HG03558 (cell line): ENCODE measurements at regions not wholly inside any gene's neighbourhood (a gene's known extent, or its start where the extent isn't known, plus 50 kb on each side); places are given as distances from the start of the nearest gene placed in this dataset.

ENCODE experiments used
- ATAC-seq: cut with Tn5 transposase; IDR thresholded peaks from one replicate; pipeline ENCODE4 v1.9.1; 2021; ENCODE audit warnings: moderate number of reproducible peaks; ENCODE audit not compliant: unreplicated experiment; ENCODE audit errors: extremely low read depth

- ATAC-seq, result no peak
Measured at GRCh38 chr10:117429643-117430265, 54.5 kb upstream of the PDZD8 start.

- ATAC-seq, result no peak
Measured at GRCh38 chr10:117427356-117427755, 52.1 kb upstream of the PDZD8 start.

DNA sequence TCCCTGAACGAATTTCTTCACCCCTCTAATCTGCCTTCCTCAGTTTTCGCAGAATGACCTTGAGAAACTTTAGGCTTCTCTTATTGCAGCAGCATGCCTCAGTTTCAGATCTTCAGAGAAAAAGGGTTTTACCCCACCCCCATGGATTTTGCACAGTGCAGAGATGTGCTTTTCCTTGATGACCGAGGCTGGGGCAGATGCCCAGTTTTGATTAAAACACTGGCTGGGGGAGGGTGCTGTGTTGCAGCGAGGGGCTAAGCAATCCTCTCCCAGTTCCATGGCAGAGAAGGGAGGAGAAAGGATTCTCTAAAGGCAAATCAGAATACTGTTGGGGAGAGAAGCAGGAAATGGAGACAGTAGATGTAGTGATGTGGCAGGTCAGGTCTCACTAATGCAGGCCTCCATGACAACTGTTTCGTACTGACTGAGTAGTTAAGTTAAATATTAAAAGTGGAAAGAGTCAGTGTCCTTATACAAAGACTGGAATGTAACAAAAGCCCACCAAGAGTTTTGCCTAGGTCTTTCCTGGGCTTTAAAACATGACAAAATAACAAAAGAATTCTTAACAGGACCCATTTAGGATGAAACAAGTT is 50.8 kb upstream of the PDZD8 start:
- peak; percentile 73 for ATAC-seq

- no peak for ATAC-seq
Measured at GRCh38 chr10:117424883-117425649, 49.8 kb upstream of the PDZD8 start.
